H1 (cell line): ENCODE measurements at regions not wholly inside any gene's neighbourhood (a gene's known extent, or its start where the extent isn't known, plus 50 kb on each side); places are given as distances from the start of the nearest gene placed in this dataset.

Experiments
- CTCF ChIA-PET: fragments of 300-600 bp; sonication (Branson Sonifier 250); formaldehyde crosslinking; loops from one replicate; lab custom pipeline; 2021; ENCODE audit not compliant: partially characterized antibody; lab: Charles Lee
- POLR2A ChIA-PET: fragments of 300-600 bp; sonication (Branson Sonifier 250); formaldehyde crosslinking; loops from one replicate; lab custom pipeline; 2021; ENCODE audit warnings: inconsistent platforms; ENCODE audit not compliant: partially characterized antibody; lab: Charles Lee
- DNase-seq, 2 experiments: peaks; one replicate each; pipeline versions ENCODE4 v3.0.0 to v3.0.0-alpha.2; 2010 to 2022; ENCODE audit warnings: low spot score in 2 of 2, low read depth in 1 of 2, mixed read lengths in 1 of 2
- FAIRE-seq: peaks from 2 replicates; lab custom pipeline; 2011; peaks lifted over from hg19 to GRCh38; lab: Jason Lieb, UNC
- H2AFZ ChIP-seq: 2 replicates; pipeline ENCODE4 v1.8.1; 2012; ENCODE audit warnings: low read length, inconsistent platforms
- H2AK5ac ChIP-seq: 2 replicates; pipeline ENCODE4 v1.6.1; 2013; ENCODE audit warnings: low read depth, low read length
- H2BK120ac ChIP-seq: replicated peaks from 2 replicates; pipeline ENCODE3; 2013; ENCODE audit warnings: low read depth, low read length, inconsistent platforms
- H2BK12ac ChIP-seq: 2 replicates; pipeline ENCODE4 v1.6.1; 2013; ENCODE audit warnings: low read depth, low read length
- H2BK15ac ChIP-seq: 2 replicates; pipeline ENCODE4 v1.6.1; 2013; ENCODE audit warnings: low read length
- H2BK20ac ChIP-seq: 2 replicates; pipeline ENCODE4 v1.6.1; 2013; ENCODE audit warnings: low read length
- H2BK5ac ChIP-seq: 2 replicates; pipeline ENCODE4 v1.6.1; 2013; ENCODE audit warnings: low read depth, low read length
- H3K14ac ChIP-seq: 2 replicates; pipeline ENCODE4 v1.6.1; 2013; ENCODE audit warnings: inconsistent platforms; ENCODE audit not compliant: insufficient read length
- H3K18ac ChIP-seq: 2 replicates; pipeline ENCODE4 v1.6.1; 2013; ENCODE audit warnings: low read length; ENCODE audit errors: extremely low read depth
- H3K23ac ChIP-seq: 2 replicates; pipeline ENCODE4 v1.6.1; 2013; ENCODE audit warnings: inconsistent platforms; ENCODE audit not compliant: insufficient read length
- H3K23me2 ChIP-seq: 2 replicates; pipeline ENCODE4 v1.6.1; 2013; ENCODE audit warnings: low read depth, low read length
- H3K27ac ChIP-seq: 2 replicates; pipeline ENCODE4 v1.6.1; 2011; ENCODE audit warnings: low read depth, low read length, inconsistent platforms
- H3K27me3 ChIP-seq, 4 experiments: replicated peaks in 1 of 4; 1 replicate in 1 of 4; 2 replicates in 3 of 4; pipeline versions ENCODE4 v1.6.1 to v1.8.1; 2011 to 2013; ENCODE audit warnings: low read length in 3 of 4, mild to moderate bottlenecking in 3 of 4, inconsistent platforms in 2 of 4, mixed read lengths in 2 of 4, moderate library complexity in 1 of 4; ENCODE audit not compliant: control insufficient read depth in 3 of 4, insufficient read depth in 3 of 4; ENCODE audit errors: extremely low read depth in 1 of 4
- H3K36me3 ChIP-seq, 4 experiments: 2 replicates each; pipeline versions ENCODE4 v1.6.1 to v1.8.1; 2011 to 2013; ENCODE audit warnings: mild to moderate bottlenecking in 4 of 4, low read length in 3 of 4, moderate library complexity in 2 of 4, control low read depth in 1 of 4, inconsistent platforms in 1 of 4; ENCODE audit not compliant: insufficient read depth in 4 of 4, control insufficient read depth in 2 of 4
- H3K4ac ChIP-seq: replicated peaks from 2 replicates; pipeline ENCODE3; 2013; ENCODE audit warnings: low read length, low read depth, mixed read lengths, inconsistent platforms; ENCODE audit not compliant: insufficient read length
- H3K4me1 ChIP-seq, 4 experiments: replicated peaks in 1 of 4; 1 replicate in 1 of 4; 2 replicates in 3 of 4; pipeline versions ENCODE4 v1.6.1 to v1.8.1; 2011 to 2013; ENCODE audit warnings: low read length in 3 of 4, inconsistent platforms in 2 of 4, mixed read lengths in 1 of 4; ENCODE audit not compliant: insufficient read depth in 4 of 4, control insufficient read depth in 3 of 4
- H3K4me2 ChIP-seq, 2 experiments: 2 replicates each; pipeline versions ENCODE4 v1.6.1 to v1.8.1; 2011 to 2013; ENCODE audit warnings: low read depth in 2 of 2, low read length in 2 of 2, control low read depth in 1 of 2, inconsistent platforms in 1 of 2, mild to moderate bottlenecking in 1 of 2; ENCODE audit not compliant: insufficient read depth in 1 of 2
- H3K4me3 ChIP-seq, 4 experiments: fragments of 200-600, 300-600 bp in 1 of 4; sonication (generic), shearing (Covaris generic), sonication (Bioruptor Twin) in 1 of 4; 2 replicates each; pipeline versions ENCODE4 v1.5.1 to v1.8.1; 2011 to 2016; ENCODE audit warnings: low read length in 4 of 4, low read depth in 3 of 4, control low read depth in 2 of 4, inconsistent platforms in 2 of 4, mild to moderate bottlenecking in 2 of 4, mixed read lengths in 1 of 4, moderate library complexity in 1 of 4; ENCODE audit not compliant: insufficient read depth in 2 of 4; ENCODE audit errors: extremely low read depth in 1 of 4
- H3K56ac ChIP-seq: replicated peaks from 2 replicates; pipeline ENCODE3; 2013; ENCODE audit warnings: low read depth, mild to moderate bottlenecking, mixed read lengths, low read length, inconsistent platforms; ENCODE audit not compliant: insufficient read length
- H3K79me1 ChIP-seq: 2 replicates; pipeline ENCODE4 v1.6.1; 2013; ENCODE audit warnings: low read depth, low read length, control low read depth
- H3K79me2 ChIP-seq, 2 experiments: 2 replicates each; pipeline versions ENCODE4 v1.6.1 to v1.8.1; 2012 to 2013; ENCODE audit warnings: low read length in 2 of 2, mild to moderate bottlenecking in 2 of 2, inconsistent platforms in 1 of 2; ENCODE audit not compliant: insufficient read depth in 2 of 2, control insufficient read depth in 1 of 2
- H3K9ac ChIP-seq, 4 experiments: replicated peaks in 1 of 4; 1 replicate in 1 of 4; 2 replicates in 3 of 4; pipeline versions ENCODE4 v1.6.1 to v1.8.1; 2011 to 2013; ENCODE audit warnings: low read depth in 3 of 4, low read length in 3 of 4, control low read depth in 2 of 4, mild to moderate bottlenecking in 2 of 4, moderate library complexity in 2 of 4, inconsistent platforms in 1 of 4; ENCODE audit errors: extremely low read depth in 1 of 4
- H3K9me3 ChIP-seq, 2 experiments: 2 replicates each; pipeline versions ENCODE4 v1.6.1 to v1.8.1; 2012 to 2013; ENCODE audit warnings: mild to moderate bottlenecking in 2 of 2, moderate library complexity in 2 of 2, control low read depth in 1 of 2, inconsistent platforms in 1 of 2, low read depth in 1 of 2, low read length in 1 of 2, mixed read lengths in 1 of 2; ENCODE audit not compliant: insufficient read depth in 2 of 2
- H4K20me1 ChIP-seq, 2 experiments: replicated peaks in 1 of 2; 2 replicates each; pipeline versions ENCODE3 to v1.8.1; 2011 to 2013; ENCODE audit warnings: inconsistent platforms in 2 of 2, low read length in 2 of 2, mild to moderate bottlenecking in 1 of 2; ENCODE audit not compliant: insufficient read depth in 2 of 2, control insufficient read depth in 1 of 2
- H4K5ac ChIP-seq: 2 replicates; pipeline ENCODE4 v1.6.1; 2013; ENCODE audit warnings: low read length, low read depth, mixed read lengths, inconsistent platforms; ENCODE audit not compliant: insufficient read length
- H4K8ac ChIP-seq: 2 replicates; pipeline ENCODE4 v1.8.0; 2013; ENCODE audit warnings: mild to moderate bottlenecking, moderate library complexity, low read length, inconsistent platforms; ENCODE audit not compliant: insufficient read depth; ENCODE audit errors: extremely low read depth
- H4K91ac ChIP-seq: replicated peaks from 2 replicates; pipeline ENCODE3; 2013; ENCODE audit warnings: low read length, mixed read lengths, inconsistent platforms; ENCODE audit not compliant: insufficient read length
- CBX8 ChIP-seq: fragments of 300-800, 300-1000 bp; sonication (generic); IDR thresholded peaks from 2 replicates; pipeline ENCODE4 v1.7.1; 2016; ENCODE audit warnings: low read depth, low read length, borderline replicate concordance
- CHD1 ChIP-seq: IDR thresholded peaks from 2 replicates; pipeline ENCODE4 v1.6.1; 2012; ENCODE audit warnings: low read depth, low read length, improper control_type of control experiment
- CHD2 ChIP-seq: IDR thresholded peaks from 2 replicates; pipeline ENCODE4 v1.6.1; 2012; ENCODE audit warnings: low read length, improper control_type of control experiment
- CTCF ChIP-seq, 3 experiments: IDR thresholded peaks; 1 replicate in 2 of 3; 2 replicates in 1 of 3; pipeline versions ENCODE4 v1.5.1 to v1.6.1; 2011; ENCODE audit warnings: low read length in 3 of 3, mild to moderate bottlenecking in 3 of 3, inconsistent platforms in 2 of 3, low read depth in 1 of 3, moderate library complexity in 1 of 3; ENCODE audit not compliant: insufficient read depth in 1 of 3; ENCODE audit errors: control extremely low read depth in 1 of 3
- FOSL1 ChIP-seq: IDR thresholded peaks from 2 replicates; pipeline ENCODE4 v1.6.1; 2011; ENCODE audit warnings: mild to moderate bottlenecking, low read depth, low read length, moderate library complexity; ENCODE audit not compliant: insufficient read depth
- GABPA ChIP-seq: IDR thresholded peaks from 2 replicates; pipeline ENCODE4 v1.6.1; 2011; ENCODE audit warnings: mild to moderate bottlenecking, low read length, moderate library complexity, borderline replicate concordance; ENCODE audit not compliant: insufficient read depth
- HDAC2 ChIP-seq, 2 experiments: fragments of 300-600 bp in 1 of 2; sonication (generic) in 1 of 2; IDR thresholded peaks; 2 replicates each; pipeline ENCODE4 v1.6.1; 2011 to 2012; ENCODE audit warnings: low read depth in 2 of 2, low read length in 2 of 2, mild to moderate bottlenecking in 2 of 2, moderate library complexity in 2 of 2, borderline replicate concordance in 1 of 2, inconsistent platforms in 1 of 2
- PHF8 ChIP-seq: fragments of 200-600 bp; sonication (generic); conservative IDR thresholded peaks from 2 replicates; pipeline ENCODE4 v1.7.1; 2012; ENCODE audit warnings: low read depth, mild to moderate bottlenecking, inconsistent platforms, low read length, moderate library complexity
- POLR2A ChIP-seq, 2 experiments: IDR thresholded peaks; 1 replicate in 1 of 2; 2 replicates in 1 of 2; pipeline ENCODE4 v1.6.1; 2011; ENCODE audit warnings: low read depth in 2 of 2, low read length in 2 of 2, mild to moderate bottlenecking in 2 of 2; ENCODE audit errors: control extremely low read depth in 1 of 2
- POLR2AphosphoS5 ChIP-seq: IDR thresholded peaks from 2 replicates; pipeline ENCODE4 v1.6.1; 2011; ENCODE audit warnings: low read depth, low read length
- ZNF274 ChIP-seq: IDR thresholded peaks from 2 replicates; pipeline ENCODE4 v1.7.0; 2012; ENCODE audit warnings: low read length, borderline replicate concordance; ENCODE audit errors: extremely low read depth
- WGBS, 2 experiments: shearing (Covaris generic) in 1 of 2; methylation state at CpG; one replicate each; pipeline versions ENCODE4 v1.1.6 to v1.1.7; 2013 to 2015; ENCODE audit warnings: low lambda C conversion rate in 2 of 2, mixed read lengths in 2 of 2, inconsistent platforms in 1 of 2, low coverage in 1 of 2, missing lambda C conversion rate in 1 of 2; ENCODE audit not compliant: insufficient replicate concordance in 2 of 2, insufficient coverage in 1 of 2, insufficient read length in 1 of 2; ENCODE audit errors: extremely low coverage in 1 of 2, missing lambda C conversion rate in 1 of 2; 5-methylcytosine and 5-hydroxymethylcytosine counted together

DNA sequence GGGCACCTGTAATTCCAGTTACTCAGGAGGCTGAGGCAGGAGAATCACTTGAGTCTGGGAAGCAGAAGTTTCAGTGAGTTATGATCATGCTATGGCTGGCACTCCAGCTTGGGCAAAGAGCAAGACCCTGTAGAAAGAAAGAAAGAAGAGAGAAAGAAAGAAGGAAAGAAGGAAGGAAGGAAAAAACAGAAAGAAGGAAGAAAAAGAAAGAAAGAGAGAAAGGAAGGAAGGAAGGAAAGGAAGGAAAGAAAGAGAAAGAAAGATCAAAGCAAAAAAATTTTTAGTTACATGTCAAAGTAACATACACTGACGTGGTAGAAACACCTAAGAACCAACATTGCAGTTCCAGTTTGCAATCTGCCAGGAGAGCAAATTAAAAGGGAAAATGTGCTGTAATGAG is 73.8 kb upstream of the JCAD start:
- no peak overlapping the region for H3K14ac ChIP-seq
- no peak overlapping the region for H3K4me3 ChIP-seq
- no peak overlapping the region for H3K27ac ChIP-seq
- H4K91ac ChIP-seq: no peak overlapping the region
- no peak overlapping the region for H2BK12ac ChIP-seq
- no peaks in the 10 kb centered on the region for H3K4me1 ChIP-seq
- CTCF ChIA-PET: no interaction called here
- TF ChIP-seq CHD1: no peak
- no peak for TF ChIP-seq FOSL1
- no peak for TF ChIP-seq ZNF274
- TF ChIP-seq HDAC2 (IDR thresholded peaks at IDR 0.05; ENCODE audit: borderline replicate concordance in 1 of 2, low read depth in 2 of 2, low read length in 2 of 2): no peak
- no peak for TF ChIP-seq POLR2AphosphoS5
- no peak for TF ChIP-seq GABPA
- TF ChIP-seq PHF8: no peak
- no peak for TF ChIP-seq CBX8
- TF ChIP-seq POLR2A (IDR thresholded peaks at IDR 0.05; ENCODE audit: control extremely low read depth in 1 of 2, low read depth in 2 of 2, low read length in 2 of 2): no peak
- no peak for TF ChIP-seq CHD2
- TF ChIP-seq CTCF (IDR thresholded peaks at IDR 0.05; ENCODE audit: control extremely low read depth in 1 of 3, insufficient read depth in 1 of 3, low read depth in 1 of 3, low read length in 3 of 3): no peak
- no peak for DNase-seq
- no peak overlapping the region for H2BK20ac ChIP-seq
- H4K5ac ChIP-seq: no peak overlapping the region
- H4K20me1 ChIP-seq: no peaks in the 10 kb centered on the region
- POLR2A ChIA-PET: no interaction called here
- WGBS, 2 experiments: 75% methylated on average over 1 of the region's 1 CpG; no CpG with 5 or more reads in 1 of the 2 experiments
- no peak overlapping the region for H2BK120ac ChIP-seq
- H3K56ac ChIP-seq: no peak overlapping the region
- H3K36me3 ChIP-seq: no peaks in the 10 kb centered on the region
- H4K8ac ChIP-seq: no peak overlapping the region
- H3K9me3 ChIP-seq: no peaks in the 10 kb centered on the region; a peak in 1 of 4 replicates
- H3K79me2 ChIP-seq: no peaks in the 10 kb centered on the region
- no peaks in the 10 kb centered on the region for H3K79me1 ChIP-seq
- H2BK15ac ChIP-seq: no peak overlapping the region
- no peak for FAIRE-seq
- H3K23me2 ChIP-seq: peaks cover 2% of the 10 kb centered on the region; the same call in 1 of the 2 replicates
- H3K18ac ChIP-seq: no peak overlapping the region
- H2AK5ac ChIP-seq: no peak overlapping the region
- H3K4me2 ChIP-seq: no peak overlapping the region
- no peaks in the 10 kb centered on the region for H3K27me3 ChIP-seq
- H3K4ac ChIP-seq: no peak overlapping the region
- no peak overlapping the region for H3K23ac ChIP-seq
- no peak overlapping the region for H2BK5ac ChIP-seq
- no peak overlapping the region for H2AFZ ChIP-seq
- H3K9ac ChIP-seq: no peak overlapping the region
